Endothelial cell of umbilical vein (primary cell): ENCODE measurements at regions not wholly inside any gene's neighbourhood (a gene's known extent, or its start where the extent isn't known, plus 50 kb on each side); places are given as distances from the start of the nearest gene placed in this dataset.

Source experiments
- BruUV-seq: library from RNA; stranded (reverse); fragments of 400-500 nt; replicated peaks from 2 replicates; lab custom pipeline; 2021; lab: Mats Ljungman, UMichigan
- CTCF ChIA-PET: fragments of 300-600, 350-600 bp; sonication (Branson Sonifier 250); formaldehyde crosslinking; loops from one replicate; lab custom pipeline; 2021; ENCODE audit warnings: antibody characterized with exemption, inconsistent platforms; lab: Charles Lee
- POLR2A ChIA-PET: fragments of 300-600, 350-600 bp; sonication (Branson Sonifier 250); formaldehyde crosslinking; loops from one replicate; lab custom pipeline; 2021; ENCODE audit warnings: antibody characterized with exemption, inconsistent platforms; lab: Charles Lee
- DNase-seq: peaks from one replicate; pipeline ENCODE4 v3.0.0-alpha.2; 2011; ENCODE audit warnings: low read depth, low spot score
- FAIRE-seq: peaks from 2 replicates; lab custom pipeline; 2011; peaks lifted over from hg19 to GRCh38; lab: Jason Lieb, UNC
- H2AFZ ChIP-seq: 2 replicates; pipeline ENCODE4 v1.6.0; 2012; ENCODE audit warnings: low read depth, low read length, control low read depth, inconsistent platforms
- H3K27ac ChIP-seq: 2 replicates; pipeline ENCODE4 v1.5.1; 2011; ENCODE audit warnings: low read depth, mild to moderate bottlenecking, control low read depth, low read length, moderate library complexity; ENCODE audit not compliant: insufficient read depth
- H3K27me3 ChIP-seq, 2 experiments: 2 replicates each; pipeline versions ENCODE4 v1.6.0 to v1.6.1; 2011; ENCODE audit warnings: low read length in 2 of 2, mixed read lengths in 1 of 2; ENCODE audit not compliant: control insufficient read depth in 2 of 2, insufficient read depth in 2 of 2
- H3K36me3 ChIP-seq, 2 experiments: 2 replicates in 1 of 2; 3 replicates in 1 of 2; pipeline ENCODE4 v1.5.1; 2011; ENCODE audit warnings: low read length in 2 of 2, mild to moderate bottlenecking in 1 of 2, moderate library complexity in 1 of 2; ENCODE audit not compliant: control insufficient read depth in 2 of 2, insufficient read depth in 2 of 2; ENCODE audit errors: extremely low read depth in 1 of 2
- H3K4me1 ChIP-seq: 3 replicates; pipeline ENCODE4 v1.5.1; 2011; ENCODE audit warnings: mild to moderate bottlenecking, low read length; ENCODE audit not compliant: control insufficient read depth, insufficient read depth; ENCODE audit errors: extremely low read depth
- H3K4me2 ChIP-seq: 2 replicates; pipeline ENCODE4 v1.6.1; 2011; ENCODE audit warnings: low read length, control low read depth, mixed read lengths; ENCODE audit not compliant: insufficient read depth
- H3K4me3 ChIP-seq, 3 experiments: fragments of 200-600 bp in 1 of 3; sonication (generic), shearing (Covaris generic) in 1 of 3; replicated peaks in 1 of 3; 2 replicates each; pipeline ENCODE4 v1.5.1; 2011 to 2016; ENCODE audit warnings: control low read depth in 3 of 3, low read length in 3 of 3, mild to moderate bottlenecking in 2 of 3, inconsistent platforms in 1 of 3, low read depth in 1 of 3, moderate library complexity in 1 of 3; ENCODE audit not compliant: insufficient read depth in 1 of 3
- H3K79me2 ChIP-seq: 2 replicates; pipeline ENCODE4 v1.6.0; 2012; ENCODE audit warnings: low read length, inconsistent platforms; ENCODE audit not compliant: control insufficient read depth, insufficient read depth
- H3K9ac ChIP-seq: replicated peaks from 2 replicates; pipeline ENCODE3; 2011; ENCODE audit warnings: low read length, control low read depth; ENCODE audit not compliant: insufficient read depth; ENCODE audit errors: extremely low read depth
- H3K9me1 ChIP-seq: replicated peaks from 3 replicates; pipeline ENCODE4 v1.6.0; 2011; ENCODE audit warnings: mild to moderate bottlenecking, low read length; ENCODE audit not compliant: control insufficient read depth, insufficient read depth; ENCODE audit errors: extremely low read depth
- H3K9me3 ChIP-seq: replicated peaks from 2 replicates; pipeline ENCODE4 v1.5.1; 2012; ENCODE audit warnings: low read length, inconsistent platforms; ENCODE audit not compliant: control insufficient read depth, insufficient read depth
- H4K20me1 ChIP-seq: replicated peaks from 2 replicates; pipeline ENCODE3; 2011; ENCODE audit warnings: mild to moderate bottlenecking, low read length; ENCODE audit not compliant: control insufficient read depth, insufficient read depth; ENCODE audit errors: extremely low read depth
- EZH2 ChIP-seq: IDR thresholded peaks from 2 replicates; pipeline ENCODE4 v1.6.1; 2012; ENCODE audit warnings: borderline replicate concordance, low read depth, mild to moderate bottlenecking, moderate library complexity, low read length, inconsistent platforms; ENCODE audit not compliant: severe bottlenecking
- FOS ChIP-seq: IDR thresholded peaks from 2 replicates; pipeline ENCODE4 v1.6.1; 2011; ENCODE audit warnings: mild to moderate bottlenecking, low read length, moderate library complexity, borderline replicate concordance; ENCODE audit not compliant: insufficient read depth
- GATA2 ChIP-seq: IDR thresholded peaks from 2 replicates; pipeline ENCODE4 v1.7.0; 2011; ENCODE audit warnings: low read depth, mild to moderate bottlenecking, moderate library complexity, mixed read lengths, low read length; ENCODE audit not compliant: insufficient read length, insufficient read depth
- JUN ChIP-seq: IDR thresholded peaks from 2 replicates; pipeline ENCODE4 v1.6.1; 2011; ENCODE audit warnings: borderline replicate concordance, low read depth; ENCODE audit not compliant: insufficient read length, insufficient read depth
- MYC ChIP-seq: IDR thresholded peaks from one replicate; pipeline ENCODE4 v1.6.1; 2011; ENCODE audit warnings: mild to moderate bottlenecking, low read depth, low read length
- POLR2A ChIP-seq: IDR thresholded peaks from 2 replicates; pipeline ENCODE4 v1.6.1; 2012; ENCODE audit warnings: low read depth, mild to moderate bottlenecking, control low read depth, low read length
- POLR2AphosphoS5 ChIP-seq: IDR thresholded peaks from 2 replicates; pipeline ENCODE4 v1.6.1; 2012; ENCODE audit warnings: low read depth, mild to moderate bottlenecking, control low read depth, low read length, moderate library complexity; ENCODE audit not compliant: insufficient read depth
- dilution Hi-C: fragments of 300-500 bp; cut with MboI; formaldehyde crosslinking; loops from one replicate; pipeline ENCODE4 v1.15.0; 2019; ENCODE audit warnings: low sequenced_read_pairs; ENCODE audit not compliant: extremely low pct_ligation_motif_present
- intact Hi-C: fragments of 100-400 bp; cut with micrococcal nuclease; formaldehyde crosslinking; loops from one replicate; pipeline ENCODE4 v1.10.0; 2022
- TF ChIP-seq, protein P1 (sequence below), 2 donors: IDR thresholded peaks; 1 replicate in 1 of 2; 2 replicates in 1 of 2; pipeline ENCODE4 v1.5.1; 2011; ENCODE audit warnings: low read length in 2 of 2, mild to moderate bottlenecking in 2 of 2, moderate library complexity in 2 of 2, control low read depth in 1 of 2, inconsistent platforms in 1 of 2, low read depth in 1 of 2; ENCODE audit not compliant: insufficient read depth in 1 of 2; ENCODE audit errors: extremely low read depth in 1 of 2
- TF ChIP-seq, protein P2 (sequence below): IDR thresholded peaks from 2 replicates; pipeline ENCODE4 v1.6.1; 2011; ENCODE audit not compliant: insufficient read depth, insufficient read length

DNA sequence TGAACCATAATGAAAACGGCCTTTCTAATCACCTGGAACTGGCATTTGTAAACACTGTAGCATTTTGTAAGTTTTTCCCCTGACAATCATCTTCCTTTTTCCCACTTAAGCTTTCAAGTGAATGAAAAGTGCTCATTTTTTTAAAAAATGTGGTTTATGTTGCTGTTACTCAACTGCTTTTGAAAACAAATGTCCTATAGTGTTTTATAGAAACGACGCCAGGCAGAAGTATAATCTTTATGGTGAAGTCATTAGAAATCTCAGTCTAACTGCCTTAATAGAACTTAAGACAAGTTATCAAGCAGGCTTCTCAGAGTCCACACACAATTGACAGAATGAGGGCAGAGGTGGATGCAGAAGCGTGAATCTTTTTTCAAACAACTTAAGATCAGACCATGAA lies 442.3 kb downstream of the KLF12 start:
- BruUV-seq, result no TSS peak
- TF ChIP-seq GATA2 (no peak), POLR2AphosphoS5 (no peak), JUN (no peak), EZH2 (no peak), FOS (no peak), MYC (no peak), POLR2A (no peak)
- TF ChIP-seq, protein P1, sequence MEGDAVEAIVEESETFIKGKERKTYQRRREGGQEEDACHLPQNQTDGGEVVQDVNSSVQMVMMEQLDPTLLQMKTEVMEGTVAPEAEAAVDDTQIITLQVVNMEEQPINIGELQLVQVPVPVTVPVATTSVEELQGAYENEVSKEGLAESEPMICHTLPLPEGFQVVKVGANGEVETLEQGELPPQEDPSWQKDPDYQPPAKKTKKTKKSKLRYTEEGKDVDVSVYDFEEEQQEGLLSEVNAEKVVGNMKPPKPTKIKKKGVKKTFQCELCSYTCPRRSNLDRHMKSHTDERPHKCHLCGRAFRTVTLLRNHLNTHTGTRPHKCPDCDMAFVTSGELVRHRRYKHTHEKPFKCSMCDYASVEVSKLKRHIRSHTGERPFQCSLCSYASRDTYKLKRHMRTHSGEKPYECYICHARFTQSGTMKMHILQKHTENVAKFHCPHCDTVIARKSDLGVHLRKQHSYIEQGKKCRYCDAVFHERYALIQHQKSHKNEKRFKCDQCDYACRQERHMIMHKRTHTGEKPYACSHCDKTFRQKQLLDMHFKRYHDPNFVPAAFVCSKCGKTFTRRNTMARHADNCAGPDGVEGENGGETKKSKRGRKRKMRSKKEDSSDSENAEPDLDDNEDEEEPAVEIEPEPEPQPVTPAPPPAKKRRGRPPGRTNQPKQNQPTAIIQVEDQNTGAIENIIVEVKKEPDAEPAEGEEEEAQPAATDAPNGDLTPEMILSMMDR (IDR thresholded peaks at IDR 0.05; ENCODE audit: extremely low read depth in 1 of 2, insufficient read depth in 1 of 2, low read depth in 1 of 2, low read length in 2 of 2), result no peak
- TF ChIP-seq, protein P2, sequence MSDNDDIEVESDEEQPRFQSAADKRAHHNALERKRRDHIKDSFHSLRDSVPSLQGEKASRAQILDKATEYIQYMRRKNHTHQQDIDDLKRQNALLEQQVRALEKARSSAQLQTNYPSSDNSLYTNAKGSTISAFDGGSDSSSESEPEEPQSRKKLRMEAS, result no peak
- H3K79me2 ChIP-seq, result no peaks in the 10 kb centered on the region
- H3K27me3 ChIP-seq, result no peaks in the 10 kb centered on the region
- H3K4me2 ChIP-seq, result no peak overlapping the region
- dilution Hi-C loops, result no loop called here
- H3K9me1 ChIP-seq, result no peaks in the 10 kb centered on the region
- peaks cover 2 to 11% of the 10 kb centered on the region in 2 experiments for H3K36me3 ChIP-seq
- no peak overlapping the region for H2AFZ ChIP-seq
- POLR2A ChIA-PET, result no interaction called here
- H3K4me1 ChIP-seq, result no peaks in the 10 kb centered on the region
- no peak overlapping the region for H3K4me3 ChIP-seq
- FAIRE-seq (no peak), DNase-seq (no peak)
- intact Hi-C loops, result no loop called here
- no peak overlapping the region for H3K27ac ChIP-seq
- no peaks in the 10 kb centered on the region for H3K9me3 ChIP-seq
- no peak overlapping the region for H3K9ac ChIP-seq
- CTCF ChIA-PET, result no interaction called here
- no peaks in the 10 kb centered on the region for H4K20me1 ChIP-seq
